GM12878 (cell line): ENCODE measurements at regions not wholly inside any gene's neighbourhood (a gene's known extent, or its start where the extent isn't known, plus 50 kb on each side); places are given as distances from the start of the nearest gene placed in this dataset.

Experiments
- ATAC-seq: fragments of 200-7000 bp; cut with Tn5 transposase; 3 replicates; pipeline ENCODE4 v1.9.1; 2020; ENCODE audit warnings: mild to moderate bottlenecking, moderate library complexity
- BruUV-seq: library from RNA; stranded (reverse); fragments of 400-500 nt; replicated peaks from 2 replicates; lab custom pipeline; 2021; lab: Mats Ljungman, UMichigan
- CTCF ChIA-PET: fragments of 300-600 bp; sonication (Branson Sonifier 250); formaldehyde crosslinking; extraction: SDS; loops from one replicate; lab custom pipeline; 2021; ENCODE audit warnings: inconsistent platforms; lab: Yijun Ruan, JAX
- POLR2A ChIA-PET: fragments of 350-600 bp; formaldehyde crosslinking; extraction: SDS; loops from one replicate; lab custom pipeline; 2021; ENCODE audit warnings: inconsistent platforms; lab: Charles Lee
- RAD21 ChIA-PET: fragments of 300-600 bp; sonication (Branson Sonifier 250); formaldehyde crosslinking; loops from one replicate; lab custom pipeline; 2023; ENCODE audit warnings: antibody characterized with exemption; ENCODE audit not compliant: unreplicated experiment; lab: Charles Lee
- SMC1A ChIA-PET: fragments of 300-600 bp; sonication (Branson Sonifier 250); formaldehyde crosslinking; loops from one replicate; lab custom pipeline; 2023; ENCODE audit not compliant: unreplicated experiment, uncharacterized antibody; lab: Charles Lee
- DNase-seq: peaks from one replicate; pipeline ENCODE4 v3.0.0-alpha.2; 2011; ENCODE audit warnings: low read depth, low spot score
- FAIRE-seq: peaks from 3 replicates; lab custom pipeline; 2011; peaks lifted over from hg19 to GRCh38; lab: Jason Lieb, UNC
- H2AFZ ChIP-seq: 2 replicates; pipeline ENCODE4 v1.6.0; 2011; ENCODE audit warnings: low read depth, low read length, control low read depth; ENCODE audit not compliant: control insufficient read depth
- H3K27ac ChIP-seq: 2 replicates; pipeline ENCODE4 v1.5.1; 2011; ENCODE audit warnings: control low read depth; ENCODE audit not compliant: control insufficient read depth, insufficient read depth
- H3K27me3 ChIP-seq, 2 experiments: replicated peaks in 1 of 2; 2 replicates each; pipeline versions ENCODE4 v1.6.0 to v1.6.1; 2011; ENCODE audit warnings: low read length in 1 of 2; ENCODE audit not compliant: control insufficient read depth in 2 of 2, insufficient read depth in 2 of 2
- H3K36me3 ChIP-seq, 2 experiments: 2 replicates each; pipeline ENCODE4 v1.5.1; 2011; ENCODE audit warnings: low read length in 1 of 2; ENCODE audit not compliant: control insufficient read depth in 2 of 2, insufficient read depth in 2 of 2
- H3K4me1 ChIP-seq: 2 replicates; pipeline ENCODE4 v1.6.1; 2011; ENCODE audit warnings: mild to moderate bottlenecking, low read length, moderate library complexity, mixed read lengths; ENCODE audit not compliant: control insufficient read depth, insufficient read depth
- H3K4me2 ChIP-seq: 2 replicates; pipeline ENCODE4 v1.6.0; 2011; ENCODE audit warnings: control low read depth; ENCODE audit not compliant: control insufficient read depth, insufficient read depth
- H3K4me3 ChIP-seq: fragments of 200-600 bp; sonication (generic); 2 replicates; pipeline ENCODE4 v1.5.1; 2016
- H3K79me2 ChIP-seq: 2 replicates; pipeline ENCODE4 v1.6.0; 2011; ENCODE audit warnings: low read length; ENCODE audit not compliant: control insufficient read depth, insufficient read depth
- H3K9ac ChIP-seq: 2 replicates; pipeline ENCODE4 v1.8.0; 2011; ENCODE audit warnings: low read length, control low read depth, mixed read lengths; ENCODE audit not compliant: control insufficient read depth, insufficient read depth
- H3K9me3 ChIP-seq: replicated peaks from 3 replicates; pipeline ENCODE4 v1.5.1; 2011; ENCODE audit warnings: mild to moderate bottlenecking, low read length; ENCODE audit not compliant: control insufficient read depth, insufficient read depth
- H4K20me1 ChIP-seq: 2 replicates; pipeline ENCODE4 v1.6.0; 2011; ENCODE audit not compliant: control insufficient read depth, insufficient read depth
- BCL11A ChIP-seq: IDR thresholded peaks from 2 replicates; pipeline ENCODE4 v1.6.1; 2011; ENCODE audit warnings: low read depth, low read length
- CBX3 ChIP-seq: fragments of 200-600 bp; sonication (generic); IDR thresholded peaks from 2 replicates; pipeline ENCODE4 v1.6.1; 2016; ENCODE audit warnings: low read depth, borderline replicate concordance
- CUX1 ChIP-seq: IDR thresholded peaks from 2 replicates; pipeline ENCODE4 v1.6.1; 2012; ENCODE audit warnings: improper control_type of control experiment, low read depth, low read length; ENCODE audit not compliant: insufficient replicate concordance
- ESRRA ChIP-seq: IDR thresholded peaks from 2 replicates; pipeline ENCODE4 v1.6.1; 2012; ENCODE audit warnings: mild to moderate bottlenecking, low read length, improper control_type of control experiment
- MEF2B ChIP-seq: fragments of 450-650 bp; IDR thresholded peaks from 2 replicates; pipeline ENCODE4 v1.6.1; 2018; ENCODE audit warnings: mild to moderate bottlenecking, moderate library complexity; ENCODE audit not compliant: partially characterized antibody, poor library complexity, severe bottlenecking
- NR2F1 ChIP-seq: fragments of 450-650 bp; conservative IDR thresholded peaks from 2 replicates; pipeline ENCODE4 v1.6.1; 2017; ENCODE audit warnings: mild to moderate bottlenecking
- POLR2A ChIP-seq: IDR thresholded peaks from 2 replicates; pipeline ENCODE4 v1.6.1; 2011; ENCODE audit warnings: low read depth, mild to moderate bottlenecking, low read length
- RAD51 ChIP-seq: fragments of 450-650 bp; IDR thresholded peaks from 2 replicates; pipeline ENCODE4 v1.6.1; 2016; ENCODE audit warnings: moderate library complexity, mild to moderate bottlenecking, inconsistent platforms
- SMARCA5 ChIP-seq: fragments of 450-650 bp; IDR thresholded peaks from 2 replicates; pipeline ENCODE4 v1.6.1; 2017; ENCODE audit warnings: mild to moderate bottlenecking
- SRF ChIP-seq, 2 experiments: IDR thresholded peaks; 2 replicates each; pipeline ENCODE4 v1.6.1; 2011; ENCODE audit warnings: low read depth in 2 of 2, low read length in 2 of 2, mild to moderate bottlenecking in 1 of 2, moderate library complexity in 1 of 2
- USF2 ChIP-seq: IDR thresholded peaks from 2 replicates; pipeline ENCODE4 v1.6.1; 2011; ENCODE audit warnings: low read depth, low read length, improper control_type of control experiment, borderline replicate concordance
- WGBS: methylation state at CpG from one replicate; pipeline ENCODE4 v1.1.6; 2016; ENCODE audit warnings: low lambda C conversion rate; ENCODE audit not compliant: insufficient replicate concordance, insufficient coverage; ENCODE audit errors: missing lambda C conversion rate; 5-methylcytosine and 5-hydroxymethylcytosine counted together
- in situ Hi-C: fragments of 300-500 bp; cut with MboI; formaldehyde crosslinking; loops from 9 replicates; pipeline ENCODE4 v1.14.3; 2018; ENCODE audit warnings: mixed read lengths
- intact Hi-C: fragments of 100-400 bp; cut with micrococcal nuclease; formaldehyde crosslinking; loops from one replicate; pipeline ENCODE4 v1.14.2; 2022; ENCODE audit not compliant: unreplicated experiment
- TF ChIP-seq, protein P1 (sequence below): fragments of 450-650 bp; IDR thresholded peaks from 2 replicates; pipeline ENCODE4 v1.6.1; 2017; ENCODE audit warnings: mild to moderate bottlenecking, moderate library complexity
- TF ChIP-seq, protein P2 (sequence below): fragments of 450-650 bp; IDR thresholded peaks from 2 replicates; pipeline ENCODE4 v1.6.1; 2017; ENCODE audit warnings: mild to moderate bottlenecking

DNA sequence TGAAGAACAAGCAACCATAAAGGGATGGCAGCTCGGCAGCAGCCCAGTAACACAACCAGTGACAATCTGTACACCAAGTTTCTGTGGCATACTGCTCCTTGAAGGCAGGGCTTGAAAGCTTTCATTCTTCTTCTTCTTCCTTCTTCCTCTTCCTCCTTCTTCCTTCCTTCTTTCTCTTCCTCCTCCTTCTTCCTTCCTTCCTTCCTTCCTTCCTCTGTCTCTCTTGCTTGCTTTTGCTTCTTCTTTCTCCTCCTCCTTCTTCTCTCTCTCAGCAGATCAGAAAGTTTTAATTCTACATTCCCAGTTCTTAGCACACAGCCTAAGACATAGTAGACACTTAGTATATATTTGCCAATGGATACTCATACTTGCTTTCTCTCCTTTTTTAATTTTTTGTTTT lies 95.9 kb downstream of the GLUL start:
- no peak overlapping the region for H3K4me3 ChIP-seq
- no peak overlapping the region for H2AFZ ChIP-seq
- ChIA-PET POLR2A (no interaction called here), SMC1A (no interaction called here), CTCF (no interaction called here), RAD21 (no interaction called here)
- H4K20me1 ChIP-seq, result no peaks in the 10 kb centered on the region
- H3K27ac ChIP-seq, result no peak overlapping the region
- FAIRE-seq, result no peak
- DNase-seq, result no peak
- intact Hi-C loops, result no loop called here
- H3K9ac ChIP-seq, result no peak overlapping the region
- WGBS, result 0% methylated on average over 1 of the region's 1 CpG
- H3K27me3 ChIP-seq, result peaks cover 0 to 5% of the 10 kb centered on the region in 2 experiments; a peak in 3 of 4 replicates
- no TSS peak for BruUV-seq
- ATAC-seq, result no peak
- TF ChIP-seq CBX3 (no peak), ESRRA (no peak), RAD51 (no peak), SMARCA5 (no peak), BCL11A (no peak), SRF (IDR thresholded peaks at IDR 0.05; ENCODE audit: low read depth in 2 of 2, low read length in 2 of 2) (no peak), NR2F1 (no peak), MEF2B (no peak), CUX1 (no peak), USF2 (no peak), POLR2A (no peak)
- TF ChIP-seq, protein P1, sequence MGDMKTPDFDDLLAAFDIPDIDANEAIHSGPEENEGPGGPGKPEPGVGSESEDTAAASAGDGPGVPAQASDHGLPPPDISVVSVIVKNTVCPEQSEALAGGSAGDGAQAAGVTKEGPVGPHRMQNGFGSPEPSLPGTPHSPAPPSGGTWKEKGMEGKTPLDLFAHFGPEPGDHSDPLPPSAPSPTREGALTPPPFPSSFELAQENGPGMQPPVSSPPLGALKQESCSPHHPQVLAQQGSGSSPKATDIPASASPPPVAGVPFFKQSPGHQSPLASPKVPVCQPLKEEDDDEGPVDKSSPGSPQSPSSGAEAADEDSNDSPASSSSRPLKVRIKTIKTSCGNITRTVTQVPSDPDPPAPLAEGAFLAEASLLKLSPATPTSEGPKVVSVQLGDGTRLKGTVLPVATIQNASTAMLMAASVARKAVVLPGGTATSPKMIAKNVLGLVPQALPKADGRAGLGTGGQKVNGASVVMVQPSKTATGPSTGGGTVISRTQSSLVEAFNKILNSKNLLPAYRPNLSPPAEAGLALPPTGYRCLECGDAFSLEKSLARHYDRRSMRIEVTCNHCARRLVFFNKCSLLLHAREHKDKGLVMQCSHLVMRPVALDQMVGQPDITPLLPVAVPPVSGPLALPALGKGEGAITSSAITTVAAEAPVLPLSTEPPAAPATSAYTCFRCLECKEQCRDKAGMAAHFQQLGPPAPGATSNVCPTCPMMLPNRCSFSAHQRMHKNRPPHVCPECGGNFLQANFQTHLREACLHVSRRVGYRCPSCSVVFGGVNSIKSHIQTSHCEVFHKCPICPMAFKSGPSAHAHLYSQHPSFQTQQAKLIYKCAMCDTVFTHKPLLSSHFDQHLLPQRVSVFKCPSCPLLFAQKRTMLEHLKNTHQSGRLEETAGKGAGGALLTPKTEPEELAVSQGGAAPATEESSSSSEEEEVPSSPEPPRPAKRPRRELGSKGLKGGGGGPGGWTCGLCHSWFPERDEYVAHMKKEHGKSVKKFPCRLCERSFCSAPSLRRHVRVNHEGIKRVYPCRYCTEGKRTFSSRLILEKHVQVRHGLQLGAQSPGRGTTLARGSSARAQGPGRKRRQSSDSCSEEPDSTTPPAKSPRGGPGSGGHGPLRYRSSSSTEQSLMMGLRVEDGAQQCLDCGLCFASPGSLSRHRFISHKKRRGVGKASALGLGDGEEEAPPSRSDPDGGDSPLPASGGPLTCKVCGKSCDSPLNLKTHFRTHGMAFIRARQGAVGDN, result no peak
- TF ChIP-seq, protein P2, sequence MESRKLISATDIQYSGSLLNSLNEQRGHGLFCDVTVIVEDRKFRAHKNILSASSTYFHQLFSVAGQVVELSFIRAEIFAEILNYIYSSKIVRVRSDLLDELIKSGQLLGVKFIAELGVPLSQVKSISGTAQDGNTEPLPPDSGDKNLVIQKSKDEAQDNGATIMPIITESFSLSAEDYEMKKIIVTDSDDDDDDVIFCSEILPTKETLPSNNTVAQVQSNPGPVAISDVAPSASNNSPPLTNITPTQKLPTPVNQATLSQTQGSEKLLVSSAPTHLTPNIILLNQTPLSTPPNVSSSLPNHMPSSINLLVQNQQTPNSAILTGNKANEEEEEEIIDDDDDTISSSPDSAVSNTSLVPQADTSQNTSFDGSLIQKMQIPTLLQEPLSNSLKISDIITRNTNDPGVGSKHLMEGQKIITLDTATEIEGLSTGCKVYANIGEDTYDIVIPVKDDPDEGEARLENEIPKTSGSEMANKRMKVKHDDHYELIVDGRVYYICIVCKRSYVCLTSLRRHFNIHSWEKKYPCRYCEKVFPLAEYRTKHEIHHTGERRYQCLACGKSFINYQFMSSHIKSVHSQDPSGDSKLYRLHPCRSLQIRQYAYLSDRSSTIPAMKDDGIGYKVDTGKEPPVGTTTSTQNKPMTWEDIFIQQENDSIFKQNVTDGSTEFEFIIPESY, result no peak
- no peaks in the 10 kb centered on the region for H3K36me3 ChIP-seq
- no peak overlapping the region for H3K4me2 ChIP-seq
- in situ Hi-C loops, result no loop called here
- H3K9me3 ChIP-seq, result no peaks in the 10 kb centered on the region
- H3K79me2 ChIP-seq, result no peaks in the 10 kb centered on the region
- H3K4me1 ChIP-seq, result no peaks in the 10 kb centered on the region
